Stimulated activated CD4-positive, alpha-beta T cell treated with anti-CD3 and anti-CD28 coated beads, Interleukin-1b, Interleukin-23, amount 100 ng/mL, for 48 hours (primary cell): ENCODE measurements at regions not wholly inside any gene's neighbourhood (a gene's known extent, or its start where the extent isn't known, plus 50 kb on each side); places are given as distances from the start of the nearest gene placed in this dataset.
"Not testable (repeated sequence)": the region's sequence is repeated elsewhere in the genome, so short reads cannot be mapped to it uniquely, and the experiment has no call there.

Source experiments
- DNase-seq: peaks from one replicate; pipeline ENCODE4 v3.0.0-alpha.2; 2020

DNA sequence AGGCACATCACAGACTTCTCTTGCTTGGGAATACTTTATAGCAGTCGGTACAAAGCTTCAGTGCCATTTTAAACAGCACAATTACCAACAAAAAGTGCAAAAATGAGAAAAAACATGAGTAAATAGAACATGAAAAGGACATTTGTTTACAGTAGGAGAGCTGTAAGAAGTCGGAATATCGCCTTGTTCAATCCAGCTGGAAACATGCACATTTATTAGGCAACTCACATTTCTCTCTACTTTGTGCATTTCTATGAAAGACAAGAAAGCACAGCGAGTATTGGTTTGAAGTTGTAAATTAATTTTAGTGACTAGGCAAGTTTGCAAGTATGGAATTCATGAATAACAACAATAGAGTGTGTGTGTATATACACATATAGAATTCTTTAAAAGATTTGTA, 484.7 kb downstream of the DACH1 start:
- DNase-seq, result no peak

DNA sequence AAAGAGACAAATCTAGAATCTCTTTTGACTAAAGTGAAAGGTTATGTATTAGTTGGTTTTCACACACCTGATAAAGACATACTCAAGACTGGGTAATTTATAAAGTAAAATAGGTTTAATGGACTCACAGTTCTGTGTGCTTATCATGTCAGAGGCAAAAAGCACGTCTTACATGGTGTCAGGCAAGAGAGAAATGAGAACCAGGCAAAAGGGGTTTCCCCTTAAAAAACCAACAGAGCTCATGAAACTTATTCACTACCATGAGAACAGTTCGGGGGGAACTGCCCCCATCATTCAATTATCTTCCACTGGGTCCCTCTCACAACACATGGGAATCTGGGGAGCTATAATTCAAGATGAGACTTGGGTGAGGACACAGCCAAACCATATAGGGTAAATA, 486.8 kb downstream of the DACH1 start:
- no peak for DNase-seq

- DNase-seq, result no peak
Observed at GRCh38 chr13:71378961-71379905, 487.8 kb downstream of the DACH1 start.

DNA sequence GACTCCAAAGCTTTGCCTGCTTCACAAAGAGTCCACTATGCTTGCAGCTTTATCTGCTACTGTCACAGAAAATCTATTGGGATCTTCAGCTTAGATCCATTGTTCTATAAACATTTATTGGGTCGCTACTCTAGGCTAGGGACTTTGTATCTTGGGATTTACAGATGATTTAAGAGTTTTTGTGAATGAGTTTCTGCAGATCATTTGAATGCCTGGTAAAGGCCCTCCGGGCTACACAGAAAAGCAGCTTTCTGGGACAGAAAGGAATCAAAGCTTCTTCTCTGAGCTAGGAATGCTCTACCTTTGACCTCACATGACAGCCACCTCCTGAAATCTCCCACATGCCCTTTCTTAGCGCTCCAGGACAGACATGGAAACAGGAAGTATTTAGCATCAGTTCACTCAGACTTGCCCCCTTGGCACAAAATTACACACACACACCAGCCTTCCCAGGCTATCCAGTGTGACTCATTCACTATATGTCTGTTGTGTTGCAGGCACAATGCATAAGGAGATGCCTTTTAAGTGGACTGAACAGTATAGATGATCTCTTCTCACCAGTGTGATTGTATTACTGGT, 492.4 kb downstream of the DACH1 start:
- DNase-seq, result no peak

DNA sequence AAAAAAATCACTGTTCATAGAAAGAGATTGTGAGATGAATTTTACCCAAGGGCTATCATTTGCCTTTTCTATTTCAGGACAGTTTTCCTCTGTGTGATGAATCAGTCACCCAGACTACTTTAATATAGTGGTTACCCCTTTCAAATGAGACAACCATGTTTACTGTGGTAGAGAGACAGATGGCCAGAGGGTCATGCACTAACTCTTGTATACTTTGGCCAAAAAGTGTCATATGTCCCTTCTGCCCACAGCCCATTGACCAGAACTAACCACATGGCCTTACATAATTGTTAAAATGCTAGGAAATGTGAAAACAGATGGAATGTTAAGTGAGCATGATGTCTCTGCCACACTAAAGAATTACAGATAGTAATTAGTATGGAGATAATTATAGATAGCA, 498.7 kb downstream of the DACH1 start:
- no peak for DNase-seq

- no peak for DNase-seq
Observed at GRCh38 chr13:71360041-71360440, 507.0 kb downstream of the DACH1 start.

DNA sequence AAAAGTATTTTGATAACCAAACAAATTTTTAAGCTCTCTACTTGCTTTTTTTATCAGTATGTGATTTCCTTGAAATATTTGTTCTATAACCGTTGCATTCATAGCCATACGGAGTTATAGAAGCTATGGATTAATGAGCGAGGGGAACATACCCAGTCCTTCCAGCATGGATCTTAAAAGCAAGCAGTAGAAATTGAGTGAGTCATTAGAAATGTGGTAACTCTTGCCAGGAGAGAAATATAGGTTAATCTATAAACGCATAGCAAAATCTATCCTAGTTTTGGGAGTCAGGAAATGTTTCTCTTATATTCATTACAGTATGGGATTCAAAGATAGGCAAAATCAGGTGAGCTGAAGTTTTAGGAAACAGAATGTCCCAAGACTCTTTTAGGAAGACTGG, 507.4 kb downstream of the DACH1 start:
- no peak for DNase-seq

- DNase-seq, result no peak
Observed at GRCh38 chr13:71358218-71358617, 508.8 kb downstream of the DACH1 start.

- DNase-seq, result no peak
Observed at GRCh38 chr13:71355010-71355409, 512.0 kb downstream of the DACH1 start.

GRCh38 chr13:71350886-71351285, 516.1 kb downstream of the DACH1 start:
- no peak for DNase-seq

GRCh38 chr13:71345856-71346255, 521.1 kb downstream of the DACH1 start:
- not testable (repeated sequence) for DNase-seq

DNA sequence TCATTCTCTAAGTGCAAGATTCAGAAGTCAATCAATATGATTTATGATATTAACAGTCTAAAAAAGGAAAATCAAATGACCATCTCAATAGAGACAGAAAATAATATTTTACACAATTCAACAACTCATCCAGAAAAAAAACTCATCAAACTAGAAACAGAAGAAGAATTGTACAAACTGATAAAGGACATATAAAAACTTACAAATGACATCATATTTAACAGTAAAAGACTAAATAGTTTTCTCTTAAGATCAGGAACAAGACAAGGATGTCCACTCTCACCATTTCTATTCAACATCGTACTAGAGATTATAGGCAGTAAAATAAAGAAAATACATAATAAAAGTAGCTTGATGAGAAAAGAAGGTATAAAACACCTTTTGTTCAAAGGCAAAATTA, 527.3 kb downstream of the DACH1 start:
- DNase-seq, result no peak

GRCh38 chr13:71339005-71339404, 528.0 kb downstream of the DACH1 start:
- no peak for DNase-seq

GRCh38 chr13:71338070-71338469, 528.9 kb downstream of the DACH1 start:
- no peak for DNase-seq

DNA sequence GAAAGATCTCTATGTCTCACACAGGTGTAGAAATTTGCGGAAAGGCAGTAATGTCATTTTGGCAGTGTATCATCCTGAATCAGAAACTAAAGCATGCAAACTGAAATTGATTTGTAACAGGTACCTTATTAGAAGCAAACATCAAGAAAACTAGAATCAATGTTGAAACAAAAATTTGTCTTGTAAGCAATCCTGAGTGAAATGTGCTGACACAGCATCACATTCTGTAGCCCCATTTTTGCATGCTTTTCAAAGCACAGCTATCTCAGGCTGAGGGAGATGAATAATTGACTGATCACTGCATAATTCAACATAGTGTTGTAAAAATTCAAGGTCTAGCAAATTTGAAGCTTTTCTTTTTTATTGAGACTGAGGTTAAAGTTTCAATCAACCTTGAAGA, 539.7 kb downstream of the DACH1 start:
- DNase-seq, result no peak

DNA sequence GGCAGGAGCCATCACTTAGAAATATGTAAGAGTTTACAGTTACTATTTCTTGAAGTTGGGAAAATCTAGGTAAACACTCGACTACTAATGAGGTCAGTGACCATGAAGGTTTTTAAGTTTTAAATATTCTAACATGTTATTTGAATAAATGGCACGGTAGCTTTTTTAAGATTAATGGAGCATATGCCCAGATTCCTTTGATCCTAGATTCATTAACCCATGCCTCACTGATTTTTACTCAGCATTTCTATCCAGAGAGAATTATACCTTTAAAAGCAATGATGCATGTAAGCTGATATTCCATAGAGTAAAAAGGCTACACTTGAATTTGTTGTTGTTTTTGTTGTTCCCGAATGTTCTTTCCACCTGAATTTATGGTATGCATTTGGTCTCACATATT, 541.4 kb downstream of the DACH1 start:
- no peak for DNase-seq

DNA sequence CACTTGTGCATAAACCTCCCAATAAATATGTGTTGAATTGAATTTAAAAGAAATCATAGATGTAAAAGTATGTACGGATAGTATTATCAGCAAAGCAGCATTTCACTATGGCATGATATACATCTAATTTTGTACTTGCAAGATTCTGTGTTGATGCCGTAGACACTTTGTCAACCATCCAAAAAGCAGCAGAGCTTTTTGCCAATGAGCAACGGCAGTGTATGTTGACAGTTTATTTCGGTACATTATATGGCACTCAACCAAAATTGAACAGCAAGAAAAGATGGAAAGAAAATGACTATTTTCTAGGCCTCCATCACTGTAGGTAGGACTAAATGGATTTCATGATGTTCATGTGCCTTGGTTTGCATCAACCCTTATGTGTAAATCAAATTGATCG, 543.7 kb downstream of the DACH1 start:
- no peak for DNase-seq

- no peak for DNase-seq
Observed at GRCh38 chr13:71320452-71320851, 546.6 kb downstream of the DACH1 start.

DNA sequence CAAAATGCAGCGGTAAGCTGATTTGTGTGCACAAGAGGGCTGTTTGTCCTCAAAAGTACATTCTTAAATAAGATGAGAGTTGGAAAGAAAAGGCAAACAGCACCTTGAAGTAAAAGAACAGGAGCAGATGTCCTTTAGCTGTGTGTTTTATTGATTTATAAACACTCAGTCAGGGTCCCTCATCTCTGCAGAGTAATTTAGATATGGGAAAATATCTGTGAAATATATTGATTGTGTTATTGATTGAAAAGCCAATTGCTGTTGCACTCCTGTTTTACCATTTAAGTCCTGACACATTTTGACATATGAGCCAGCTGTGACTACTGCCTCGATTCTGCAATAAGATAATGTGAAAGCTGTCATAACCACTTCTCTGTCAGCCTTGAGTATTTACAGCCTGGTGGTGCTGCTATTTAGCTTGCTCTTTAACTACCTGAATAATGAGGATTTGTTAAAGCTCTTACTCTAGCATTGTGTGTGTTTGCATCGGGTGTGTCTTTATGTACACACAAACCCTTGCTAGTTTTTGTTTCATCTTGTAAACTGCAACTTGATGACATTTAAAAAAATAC, 550.1 kb downstream of the DACH1 start:
- DNase-seq, result no peak

DNA sequence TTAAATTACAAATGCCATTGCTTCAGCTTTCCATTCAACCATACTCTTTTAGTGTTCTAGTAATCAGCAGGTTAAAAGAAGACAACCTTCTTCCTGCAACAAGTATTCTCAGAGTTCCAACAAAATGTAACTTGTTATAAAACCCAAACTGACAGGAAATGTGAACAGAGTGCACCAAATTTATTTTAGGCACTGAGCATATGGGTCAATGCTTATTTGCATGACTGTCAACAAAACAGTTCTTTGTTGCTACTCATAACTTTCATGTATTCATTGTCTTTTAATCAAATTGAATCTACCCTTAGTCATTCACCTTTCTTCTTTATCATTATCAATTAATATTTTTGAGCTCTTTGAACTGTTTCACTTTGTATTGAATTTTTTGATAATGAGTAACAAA, 554.1 kb downstream of the DACH1 start:
- no peak for DNase-seq

GRCh38 chr13:71309905-71310304, 557.1 kb downstream of the DACH1 start:
- DNase-seq, result no peak

DNA sequence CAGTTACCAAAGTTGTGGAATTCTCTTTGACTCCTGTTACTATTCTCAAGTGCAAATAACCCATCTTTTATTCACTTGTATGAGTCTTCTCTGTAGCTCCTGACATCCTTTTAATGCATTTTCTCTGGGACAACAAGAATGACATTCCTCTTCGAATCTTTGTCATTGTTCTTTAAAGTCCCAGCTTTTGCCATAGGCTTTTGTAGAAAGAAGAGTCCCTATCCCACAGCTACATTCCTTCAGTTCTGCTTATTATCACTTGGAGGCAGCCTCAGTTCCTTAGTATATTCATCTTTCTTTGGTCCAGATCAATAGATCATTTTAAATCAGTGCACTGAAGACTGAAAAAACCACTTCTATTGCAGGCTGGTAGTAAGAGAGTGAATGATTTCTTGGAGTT, 560.2 kb downstream of the DACH1 start:
- no peak for DNase-seq

- no peak for DNase-seq
Observed at GRCh38 chr13:71304861-71305260, 562.1 kb downstream of the DACH1 start.

GRCh38 chr13:71303144-71303543, 563.9 kb downstream of the DACH1 start:
- no peak for DNase-seq
